Kidney (tissue), 13 donors: ENCODE measurements at regions not wholly inside any gene's neighbourhood (a gene's known extent, or its start where the extent isn't known, plus 50 kb on each side); places are given as distances from the start of the nearest gene placed in this dataset.

ENCODE experiments used
- DNase-seq, 5 donors: peaks; one replicate each; pipeline ENCODE4 v3.0.0-alpha.2; 2013 to 2020
- FAIRE-seq: peaks from 2 replicates; lab custom pipeline; 2012; peaks lifted over from hg19 to GRCh38; lab: Jason Lieb, UNC
- H3K27ac ChIP-seq, 2 donors: one replicate each; pipeline ENCODE4 v1.7.0; 2013; ENCODE audit warnings: low read depth in 2 of 2, low read length in 2 of 2, inconsistent platforms in 1 of 2
- H3K27me3 ChIP-seq: one replicate; pipeline ENCODE4 v1.7.1; 2013; ENCODE audit warnings: low read length, inconsistent platforms; ENCODE audit not compliant: control insufficient read depth, insufficient read depth
- H3K36me3 ChIP-seq, 3 donors: one replicate each; pipeline versions ENCODE4 v1.7.0 to v1.7.1; 2013; ENCODE audit warnings: low read length in 3 of 3, control low read depth in 1 of 3, inconsistent platforms in 1 of 3; ENCODE audit not compliant: insufficient read depth in 3 of 3, control insufficient read depth in 2 of 3
- H3K4me1 ChIP-seq, 3 donors: one replicate each; pipeline versions ENCODE4 v1.7.0 to v1.7.1; 2013; ENCODE audit warnings: low read length in 3 of 3, inconsistent platforms in 1 of 3, low read depth in 1 of 3; ENCODE audit not compliant: control insufficient read depth in 2 of 3, insufficient read depth in 2 of 3
- H3K4me3 ChIP-seq, 3 donors: one replicate each; pipeline versions ENCODE4 v1.7.0 to v1.8.1; 2013; ENCODE audit warnings: low read length in 3 of 3, control low read depth in 1 of 3, inconsistent platforms in 1 of 3
- H3K9ac ChIP-seq, 3 donors: one replicate each; pipeline versions ENCODE4 v1.7.0 to v1.7.1; 2013; ENCODE audit warnings: low read length in 3 of 3, control low read depth in 1 of 3, inconsistent platforms in 1 of 3
- H3K9me3 ChIP-seq, 3 donors: one replicate each; pipeline versions ENCODE4 v1.7.0 to v1.7.1; 2013; ENCODE audit warnings: low read length in 3 of 3, control low read depth in 1 of 3, inconsistent platforms in 1 of 3; ENCODE audit not compliant: control insufficient read depth in 2 of 3, insufficient read depth in 1 of 3
- CTCF ChIP-seq: IDR thresholded peaks from 3 replicates; pipeline ENCODE4 v1.5.1; 2012; ENCODE audit warnings: mild to moderate bottlenecking, moderate library complexity, borderline replicate concordance; ENCODE audit not compliant: insufficient read depth; ENCODE audit errors: extremely low read depth
- intact Hi-C: fragments of 100-400 bp; cut with DNase I; formaldehyde crosslinking; loops from one replicate; pipeline ENCODE4 v1.11.1; 2022
- donor health status: control.
- donor health status: control.
- donor health status: control.
- donor health status: control.
- donor health status: control.
- donor health status: DM: yes; HTN: yes; CAD: no.
- donor health status: Normal renal cell carcinoma (clear cell type).

GRCh38 chr2:15793978-15794377, 146.4 kb upstream of the MYCN start:
- H3K4me3 ChIP-seq = no peak overlapping the region
- DNase-seq (no peak), FAIRE-seq (no peak)
- no peak for TF ChIP-seq CTCF
- no peaks in the 10 kb centered on the region for H3K9me3 ChIP-seq
- H3K36me3 ChIP-seq = no peaks in the 10 kb centered on the region
- no peak overlapping the region for H3K27ac ChIP-seq
- no peak overlapping the region for H3K9ac ChIP-seq
- no peaks in the 10 kb centered on the region for H3K4me1 ChIP-seq
- H3K27me3 ChIP-seq = no peaks in the 10 kb centered on the region
- intact Hi-C loops = no loop called here

GRCh38 chr2:15794608-15795134, 145.7 kb upstream of the MYCN start:
- Histone ChIP-seq H3K4me3 (no peak overlapping the region), H3K9me3 (no peaks in the 10 kb centered on the region), H3K27me3 (no peaks in the 10 kb centered on the region), H3K27ac (no peak overlapping the region), H3K4me1 (no peaks in the 10 kb centered on the region), H3K9ac (no peak overlapping the region), H3K36me3 (no peaks in the 10 kb centered on the region)
- TF ChIP-seq CTCF = no peak
- DNase-seq (no peak), FAIRE-seq (no peak)
- intact Hi-C loops = no loop called here

GRCh38 chr2:15795426-15795825, 144.9 kb upstream of the MYCN start:
- H3K36me3 ChIP-seq = no peaks in the 10 kb centered on the region
- no peaks in the 10 kb centered on the region for H3K4me1 ChIP-seq
- no peak for FAIRE-seq
- intact Hi-C loops = no loop called here
- no peak overlapping the region for H3K27ac ChIP-seq
- no peaks in the 10 kb centered on the region for H3K27me3 ChIP-seq
- DNase-seq = peak in 3 of 5 donors; percentile 58 to 73 (median 67)
- no peak overlapping the region for H3K4me3 ChIP-seq
- TF ChIP-seq CTCF = no peak
- H3K9me3 ChIP-seq = no peaks in the 10 kb centered on the region
- no peak overlapping the region for H3K9ac ChIP-seq
